HL-60 (cell line): ENCODE measurements at regions not wholly inside any gene's neighbourhood (a gene's known extent, or its start where the extent isn't known, plus 50 kb on each side); places are given as distances from the start of the nearest gene placed in this dataset.

Experiments
- DNase-seq, 2 experiments: peaks; one replicate each; pipeline ENCODE4 v3.0.0-alpha.2; 2010 to 2020; ENCODE audit warnings: low read depth in 1 of 2, low spot score in 1 of 2
- H3K27ac ChIP-seq: fragments of 250-450 bp; sonication (Bioruptor Pico); replicated peaks from 2 replicates; pipeline ENCODE4 v1.5.1; 2020; ENCODE audit warnings: mild to moderate bottlenecking, moderate library complexity
- H3K27me3 ChIP-seq: fragments of 250-450 bp; sonication (Bioruptor Pico); 2 replicates; pipeline ENCODE4 v1.5.1; 2021; ENCODE audit warnings: mild to moderate bottlenecking, moderate library complexity; ENCODE audit not compliant: insufficient read depth, poor library complexity, severe bottlenecking
- H3K4me3 ChIP-seq: replicated peaks from 2 replicates; pipeline ENCODE4 v1.5.1; 2011; ENCODE audit warnings: mild to moderate bottlenecking, control low read depth, low read length; ENCODE audit not compliant: insufficient read depth
- CTCF ChIP-seq: IDR thresholded peaks from one replicate; pipeline ENCODE4 v1.5.1; 2011; ENCODE audit warnings: low read length, control low read depth, inconsistent platforms; ENCODE audit not compliant: insufficient read depth
- GABPA ChIP-seq: IDR thresholded peaks from 2 replicates; pipeline ENCODE4 v1.6.1; 2012; ENCODE audit warnings: low read depth
- POLR2AphosphoS5 ChIP-seq: IDR thresholded peaks from 2 replicates; pipeline ENCODE4 v1.6.1; 2012; ENCODE audit warnings: low read depth
- REST ChIP-seq: IDR thresholded peaks from 2 replicates; pipeline ENCODE4 v1.6.1; 2012; ENCODE audit warnings: low read depth; ENCODE audit not compliant: insufficient replicate concordance
- SPI1 ChIP-seq: IDR thresholded peaks from 2 replicates; pipeline ENCODE4 v1.6.1; 2012; ENCODE audit warnings: low read depth, mild to moderate bottlenecking, borderline replicate concordance

- no peak for DNase-seq
- Histone ChIP-seq H3K27ac (no peak overlapping the region), H3K4me3 (no peak overlapping the region), H3K27me3 (no peaks in the 10 kb centered on the region)
- TF ChIP-seq REST, result no peak
- TF ChIP-seq SPI1, result no peak
- no peak for TF ChIP-seq POLR2AphosphoS5
- no peak for TF ChIP-seq CTCF
- TF ChIP-seq GABPA, result no peak
These were observed 1120.0 kb downstream of the SORCS1 start for GRCh38 chr10:106044503-106044902.

GRCh38 chr10:106043863-106044262 is 1120.6 kb downstream of the SORCS1 start:
- no peak for DNase-seq
- H3K27ac ChIP-seq, result no peak overlapping the region
- TF ChIP-seq SPI1, result no peak
- no peak for TF ChIP-seq REST
- no peak for TF ChIP-seq CTCF
- TF ChIP-seq GABPA, result no peak
- no peak for TF ChIP-seq POLR2AphosphoS5

GRCh38 chr10:106038246-106038645 is 1126.3 kb downstream of the SORCS1 start:
- Histone ChIP-seq H3K27ac (no peak overlapping the region), H3K4me3 (no peak overlapping the region), H3K27me3 (no peaks in the 10 kb centered on the region)
- no peak for DNase-seq
- TF ChIP-seq CTCF (no peak), REST (no peak), POLR2AphosphoS5 (no peak), SPI1 (no peak), GABPA (no peak)

More at GRCh38 chr10:106043863-106044262, 1120.6 kb downstream of the SORCS1 start:
- H3K27me3 ChIP-seq, result no peaks in the 10 kb centered on the region
- no peak overlapping the region for H3K4me3 ChIP-seq
